Neuronal stem cell (in vitro differentiated cells): ENCODE measurements at regions not wholly inside any gene's neighbourhood (a gene's known extent, or its start where the extent isn't known, plus 50 kb on each side); places are given as distances from the start of the nearest gene placed in this dataset.
A peak's percentile ranks its signal among the peaks of the same experiment; 100 is the strongest.
"Not testable (repeated sequence)": the region's sequence is repeated elsewhere in the genome, so short reads cannot be mapped to it uniquely, and the experiment has no call there.

Experiments used
- DNase-seq: peaks from one replicate; pipeline ENCODE4 v3.0.0-alpha.2; 2013; ENCODE audit warnings: low spot score
- H2AFZ ChIP-seq: one replicate; pipeline ENCODE4 v1.6.1; 2013; ENCODE audit warnings: mild to moderate bottlenecking, low read length, inconsistent platforms
- H2AK5ac ChIP-seq: 2 replicates; pipeline ENCODE4 v1.6.1; 2013; ENCODE audit warnings: low read depth, mild to moderate bottlenecking, inconsistent platforms, low read length, moderate library complexity, mixed read lengths
- H2BK120ac ChIP-seq: 2 replicates; pipeline ENCODE4 v1.6.1; 2013; ENCODE audit warnings: low read depth, mild to moderate bottlenecking, inconsistent platforms, low read length, moderate library complexity, mixed read lengths
- H2BK12ac ChIP-seq: one replicate; pipeline ENCODE4 v1.6.1; 2013; ENCODE audit warnings: low read length, inconsistent platforms
- H2BK15ac ChIP-seq: 2 replicates; pipeline ENCODE4 v1.6.1; 2013; ENCODE audit warnings: mild to moderate bottlenecking, low read length, inconsistent platforms, mixed read lengths
- H2BK5ac ChIP-seq: one replicate; pipeline ENCODE4 v1.6.1; 2013; ENCODE audit warnings: inconsistent platforms, mild to moderate bottlenecking, low read length, moderate library complexity
- H3K14ac ChIP-seq: one replicate; pipeline ENCODE4 v1.6.1; 2013; ENCODE audit warnings: low read length, inconsistent platforms
- H3K18ac ChIP-seq: 2 replicates; pipeline ENCODE4 v1.6.1; 2013; ENCODE audit warnings: low read length, inconsistent platforms
- H3K23ac ChIP-seq: 2 replicates; pipeline ENCODE4 v1.6.1; 2013; ENCODE audit warnings: low read depth, mild to moderate bottlenecking, mixed read lengths, low read length, inconsistent platforms; ENCODE audit not compliant: poor library complexity
- H3K27ac ChIP-seq: replicated peaks from 3 replicates; pipeline ENCODE4 v1.5.1; 2013; ENCODE audit warnings: low read length, inconsistent platforms
- H3K27me3 ChIP-seq, 3 experiments: 2 replicates each; pipeline ENCODE4 v1.6.1; 2013; ENCODE audit warnings: low read length in 3 of 3, mild to moderate bottlenecking in 2 of 3, inconsistent platforms in 1 of 3, low read depth in 1 of 3, mixed read lengths in 1 of 3, moderate library complexity in 1 of 3; ENCODE audit not compliant: control insufficient read depth in 3 of 3, insufficient read depth in 3 of 3
- H3K36me3 ChIP-seq, 2 donors: replicated peaks in 1 of 2; 2 replicates each; pipeline ENCODE4 v1.6.1; 2013; ENCODE audit warnings: low read length in 2 of 2; ENCODE audit not compliant: control insufficient read depth in 2 of 2, insufficient read depth in 2 of 2
- H3K4ac ChIP-seq: 2 replicates; pipeline ENCODE4 v1.6.1; 2013; ENCODE audit warnings: inconsistent platforms, mild to moderate bottlenecking, low read length, moderate library complexity
- H3K4me1 ChIP-seq, 2 donors: 1 replicate in 1 of 2; 2 replicates in 1 of 2; pipeline ENCODE4 v1.6.1; 2013; ENCODE audit warnings: low read length in 2 of 2, low read depth in 1 of 2; ENCODE audit not compliant: control insufficient read depth in 2 of 2, insufficient read depth in 1 of 2
- H3K4me2 ChIP-seq: one replicate; pipeline ENCODE4 v1.6.1; 2013; ENCODE audit warnings: mild to moderate bottlenecking, low read length, inconsistent platforms; ENCODE audit not compliant: insufficient read depth, poor library complexity, severe bottlenecking
- H3K4me3 ChIP-seq, 2 donors: 2 replicates each; pipeline ENCODE4 v1.5.1; 2013; ENCODE audit warnings: low read length in 2 of 2, mild to moderate bottlenecking in 2 of 2, inconsistent platforms in 1 of 2, moderate library complexity in 1 of 2
- H3K79me1 ChIP-seq: one replicate; pipeline ENCODE4 v1.6.1; 2013; ENCODE audit warnings: low read depth, mild to moderate bottlenecking, inconsistent platforms, low read length, moderate library complexity
- H3K9ac ChIP-seq: one replicate; pipeline ENCODE4 v1.6.1; 2013; ENCODE audit warnings: mild to moderate bottlenecking, low read depth, low read length, inconsistent platforms; ENCODE audit not compliant: poor library complexity
- H3K9me3 ChIP-seq, 2 donors: replicated peaks in 1 of 2; 2 replicates each; pipeline versions ENCODE3 to v1.6.1; 2013; ENCODE audit warnings: low read length in 2 of 2, mild to moderate bottlenecking in 2 of 2, inconsistent platforms in 1 of 2, low read depth in 1 of 2, mixed read lengths in 1 of 2, moderate library complexity in 1 of 2; ENCODE audit not compliant: control insufficient read depth in 2 of 2, insufficient read depth in 1 of 2
- H4K8ac ChIP-seq: one replicate; pipeline ENCODE4 v1.6.1; 2013; ENCODE audit warnings: low read depth, mild to moderate bottlenecking, inconsistent platforms, low read length, moderate library complexity
- H4K91ac ChIP-seq: one replicate; pipeline ENCODE4 v1.6.1; 2013; ENCODE audit warnings: low read length, low read depth, mild to moderate bottlenecking, inconsistent platforms; ENCODE audit not compliant: poor library complexity
- WGBS, 2 donors: extraction: QIAGEN DNeasy Blood & Tissue Kit; methylation state at CpG; one replicate each; pipeline ENCODE4 v1.1.7; 2013; ENCODE audit warnings: missing lambda C conversion rate in 2 of 2, mixed read lengths in 1 of 2; ENCODE audit not compliant: insufficient read length in 2 of 2, insufficient replicate concordance in 1 of 2; ENCODE audit errors: extremely low coverage in 2 of 2; 5-methylcytosine and 5-hydroxymethylcytosine counted together

DNA sequence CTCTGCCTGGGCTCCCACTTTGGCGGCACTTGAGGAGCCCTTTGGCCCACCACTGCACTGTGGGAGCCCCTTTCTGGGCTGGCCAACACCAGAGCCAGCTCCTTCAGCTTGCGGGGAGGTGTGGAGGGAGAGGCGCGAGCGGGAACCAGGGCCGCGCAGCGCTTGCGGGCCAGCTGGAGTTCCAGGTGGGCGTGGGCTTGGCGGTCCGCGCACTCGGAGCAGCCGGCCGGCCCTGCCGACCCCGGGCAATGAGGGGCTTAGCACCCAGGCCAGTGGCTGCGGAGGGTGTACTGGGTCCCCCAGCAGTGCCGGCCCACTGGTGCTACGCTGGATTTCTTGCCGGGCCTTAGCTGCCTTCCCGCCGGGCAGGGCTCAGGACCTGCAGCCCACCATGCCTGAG lies 178.2 kb upstream of the MYO3A start:
- not testable (repeated sequence) for H3K23ac ChIP-seq, H2BK120ac ChIP-seq, H3K9me3 ChIP-seq, DNase-seq, H2BK15ac ChIP-seq, H3K4me1 ChIP-seq, H3K27ac ChIP-seq, H2BK5ac ChIP-seq, H2AK5ac ChIP-seq, H3K18ac ChIP-seq, H3K4me2 ChIP-seq, H4K91ac ChIP-seq, H3K14ac ChIP-seq, H4K8ac ChIP-seq, H3K9ac ChIP-seq, H3K4me3 ChIP-seq, H3K4ac ChIP-seq, H3K79me1 ChIP-seq, H3K36me3 ChIP-seq, H2AFZ ChIP-seq, H3K27me3 ChIP-seq, H2BK12ac ChIP-seq
- no CpG with 5 or more reads among the region's 24 CpGs for WGBS, 2 donors

GRCh38 chr10:25756784-25757183 lies 177.2 kb upstream of the MYO3A start:
- Histone ChIP-seq H2AFZ (no peak overlapping the region), H2BK12ac (no peak overlapping the region), H3K14ac (no peak overlapping the region)

GRCh38 chr10:25758041-25758457 lies 176.0 kb upstream of the MYO3A start:
- Histone ChIP-seq H3K14ac (no peak overlapping the region), H2BK12ac (no peak overlapping the region), H3K9ac (no peak overlapping the region), H4K91ac (no peak overlapping the region), H4K8ac (no peak overlapping the region), H3K27me3 (no peaks in the 10 kb centered on the region), H2BK15ac (no peak overlapping the region), H3K4me2 (no peak overlapping the region), H2AK5ac (no peak overlapping the region), H2AFZ (peak overlapping the region; percentile 39), H3K36me3 (no peaks in the 10 kb centered on the region), H3K18ac (no peak overlapping the region), H3K9me3 (peaks cover 0 to 3% of the 10 kb centered on the region in 2 donors), H3K4me1 (no peaks in the 10 kb centered on the region), H2BK120ac (no peak overlapping the region), H3K79me1 (no peaks in the 10 kb centered on the region), H2BK5ac (no peak overlapping the region), H3K4me3 (no peak overlapping the region), H3K23ac (no peak overlapping the region), H3K27ac (no peak overlapping the region), H3K4ac (no peak overlapping the region)
- peak; percentile 48 for DNase-seq

More at GRCh38 chr10:25756784-25757183, 177.2 kb upstream of the MYO3A start:
- no peak overlapping the region for H3K4me3 ChIP-seq
- no peaks in the 10 kb centered on the region for H3K27me3 ChIP-seq
- no peak overlapping the region for H3K18ac ChIP-seq
- H3K9ac ChIP-seq = no peak overlapping the region
- H4K8ac ChIP-seq = no peak overlapping the region
- H3K4me2 ChIP-seq = no peak overlapping the region
- no peak overlapping the region for H4K91ac ChIP-seq
- no CpG with 5 or more reads among the region's 24 CpGs for WGBS, 2 donors
- H2BK15ac ChIP-seq = no peak overlapping the region
- no peak overlapping the region for H2AK5ac ChIP-seq
- H3K9me3 ChIP-seq = no peaks in the 10 kb centered on the region
- H3K36me3 ChIP-seq = no peaks in the 10 kb centered on the region
- no peak for DNase-seq
- no peak overlapping the region for H3K23ac ChIP-seq
- no peak overlapping the region for H2BK5ac ChIP-seq
- H3K27ac ChIP-seq = no peak overlapping the region
- H3K4me1 ChIP-seq = no peaks in the 10 kb centered on the region
- H3K4ac ChIP-seq = no peak overlapping the region
- no peaks in the 10 kb centered on the region for H3K79me1 ChIP-seq
- no peak overlapping the region for H2BK120ac ChIP-seq

GRCh38 chr10:25758511-25758910 lies 175.5 kb upstream of the MYO3A start:
- Histone ChIP-seq H3K4me3 (no peak overlapping the region), H3K9me3 (peaks cover 3 to 6% of the 10 kb centered on the region in 2 donors)

More at GRCh38 chr10:25758511-25758910, 175.5 kb upstream of the MYO3A start:
- Histone ChIP-seq H3K14ac (no peak overlapping the region), H4K91ac (no peak overlapping the region), H3K27me3 (no peaks in the 10 kb centered on the region), H2BK120ac (no peak overlapping the region), H3K4ac (no peak overlapping the region), H3K9ac (no peak overlapping the region), H4K8ac (no peak overlapping the region), H2BK5ac (no peak overlapping the region), H2AK5ac (no peak overlapping the region), H3K27ac (no peak overlapping the region), H3K23ac (no peak overlapping the region), H3K4me1 (no peaks in the 10 kb centered on the region), H3K79me1 (no peaks in the 10 kb centered on the region), H3K18ac (no peak overlapping the region), H2BK12ac (no peak overlapping the region), H3K4me2 (no peak overlapping the region), H2BK15ac (no peak overlapping the region), H3K36me3 (peaks cover 0 to 1% of the 10 kb centered on the region in 2 donors), H2AFZ (no peak overlapping the region)
- no CpG with 5 or more reads among the region's 1 CpG for WGBS, 2 donors
- DNase-seq = no peak
